ENCODE measurements at regions not wholly inside any gene's neighbourhood (a gene's known extent, or its start where the extent isn't known, plus 50 kb on each side); places are given as distances from the start of the nearest gene placed in this dataset.
A peak's percentile ranks its signal among the peaks of the same experiment; 100 is the strongest.
"Not testable (repeated sequence)": the region's sequence is repeated elsewhere in the genome, so short reads cannot be mapped to it uniquely, and the experiment has no call there.

- no peak for DNase-seq
Measured at GRCh38 chr9:104980039-104980654, 52.2 kb upstream of the ABCA1 start.

DNA sequence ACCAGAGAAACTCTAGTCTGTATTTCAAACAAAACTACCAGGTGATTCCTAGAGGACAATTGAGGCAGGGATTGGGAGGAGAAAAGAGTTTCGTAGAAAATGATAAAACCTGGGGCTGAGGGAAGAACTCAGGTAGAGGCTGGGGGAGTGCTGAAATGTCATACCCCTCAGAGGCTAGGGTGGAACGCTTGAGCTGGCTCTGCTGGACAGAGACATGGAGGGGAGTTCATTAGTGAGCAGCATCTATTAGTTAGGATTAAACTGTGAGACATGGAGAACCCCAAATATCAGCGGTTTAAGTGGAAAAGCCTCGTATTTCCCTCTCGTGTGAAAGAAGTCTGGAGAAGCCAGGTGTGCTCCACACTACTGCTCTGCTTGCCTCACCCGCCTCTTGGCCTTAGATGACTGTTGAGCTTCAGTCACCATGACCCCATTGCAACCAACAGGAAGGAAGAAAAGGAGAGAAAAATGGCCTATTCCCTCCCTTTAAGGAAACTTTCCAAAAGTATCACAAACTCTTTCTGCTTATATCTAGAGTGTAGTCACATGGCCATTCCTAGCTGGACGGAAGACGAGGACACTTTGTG lies 53.7 kb upstream of the ABCA1 start:
- no peak for DNase-seq

GRCh38 chr9:104982543-104982942 lies 54.6 kb upstream of the ABCA1 start:
- no peak for DNase-seq

DNA sequence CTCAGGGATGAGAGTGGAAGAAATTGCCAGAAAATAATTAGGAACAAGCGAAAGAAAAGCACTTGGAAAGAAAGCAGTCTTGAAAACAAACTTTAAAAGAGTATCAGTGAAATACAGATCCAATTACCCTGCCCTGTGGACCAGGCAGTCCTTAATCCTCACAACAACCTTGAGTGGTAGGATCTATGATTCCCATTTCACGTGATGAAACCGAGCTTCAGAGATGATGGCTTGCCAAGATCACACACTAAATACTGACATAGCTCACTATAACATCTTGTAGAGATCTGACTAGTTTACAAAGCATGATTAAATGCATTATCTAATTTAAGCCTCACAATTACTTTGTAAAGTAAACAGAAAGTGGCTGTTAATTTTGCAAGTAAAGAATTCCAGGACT lies 55.5 kb upstream of the ABCA1 start:
- no peak for DNase-seq

GRCh38 chr9:104984121-104984520 lies 56.2 kb upstream of the ABCA1 start:
- no peak for DNase-seq

- no peak for DNase-seq
Measured at GRCh38 chr9:104984542-104984941, 56.6 kb upstream of the ABCA1 start.

GRCh38 chr9:104984948-104985347 lies 57.0 kb upstream of the ABCA1 start:
- no peak for DNase-seq

- no peak for DNase-seq
Measured at GRCh38 chr9:104986096-104986495, 58.1 kb upstream of the ABCA1 start.

DNA sequence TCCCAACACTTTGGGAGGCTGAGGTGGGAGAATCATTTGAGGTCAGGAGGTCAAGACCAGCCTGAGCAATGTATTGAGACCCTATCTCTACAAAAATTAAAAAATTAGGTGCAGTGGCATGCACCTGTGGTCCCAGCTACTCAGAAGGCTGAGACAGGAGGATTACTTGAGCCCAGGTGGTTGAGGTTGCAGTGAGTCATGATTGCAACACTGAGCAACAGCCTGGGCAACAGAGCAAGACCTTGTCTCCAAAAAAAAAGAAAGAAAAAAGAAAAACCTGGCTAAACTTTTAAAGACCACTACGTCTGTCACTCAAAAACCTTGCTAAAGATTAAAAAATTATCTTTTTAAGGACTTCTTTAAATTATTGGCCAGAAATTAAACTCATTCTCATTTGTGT lies 59.8 kb upstream of the ABCA1 start:
- DNase-seq: no peak

GRCh38 chr9:104988539-104988938 lies 60.6 kb upstream of the ABCA1 start:
- no peak for DNase-seq

- DNase-seq: peak; percentile 77
Measured at GRCh38 chr9:104991144-104991953, 63.4 kb upstream of the ABCA1 start.

GRCh38 chr9:104992659-104993058 lies 64.7 kb upstream of the ABCA1 start:
- DNase-seq: no peak

DNA sequence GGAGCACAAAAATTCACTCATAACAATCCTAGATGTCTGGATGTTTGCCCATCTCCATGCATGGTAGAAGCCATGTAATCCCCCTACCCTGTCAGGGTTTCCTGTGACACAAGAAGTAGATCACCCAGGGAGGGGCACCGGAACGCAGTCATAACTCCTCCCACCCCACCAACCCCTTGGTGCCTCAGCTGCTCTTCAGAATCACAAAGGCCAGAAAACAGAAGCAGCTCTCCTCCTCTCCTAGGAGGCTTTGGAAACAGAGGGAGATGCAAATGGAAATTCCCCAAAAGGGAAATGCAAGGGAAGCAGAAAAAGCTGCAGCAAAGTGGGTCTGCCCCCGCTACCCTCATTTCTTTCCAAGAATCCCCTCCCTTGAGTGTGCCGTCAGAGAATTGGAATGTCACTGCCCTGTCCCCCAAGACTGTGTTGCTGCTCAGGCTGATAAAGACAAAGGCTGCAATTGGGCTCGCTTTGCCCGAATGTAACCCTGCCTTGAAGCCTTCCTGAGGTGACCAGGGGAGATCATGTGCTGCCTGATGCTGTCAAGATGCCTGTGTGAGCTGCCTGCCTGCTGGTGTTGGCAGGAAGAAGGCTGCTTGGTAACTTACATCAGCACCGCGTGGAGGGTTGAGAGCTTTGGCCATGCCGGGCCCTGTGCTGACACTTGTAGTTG lies 65.5 kb upstream of the ABCA1 start:
- DNase-seq: no peak

GRCh38 chr9:104997536-104997935 lies 69.6 kb upstream of the ABCA1 start:
- no peak for DNase-seq

DNA sequence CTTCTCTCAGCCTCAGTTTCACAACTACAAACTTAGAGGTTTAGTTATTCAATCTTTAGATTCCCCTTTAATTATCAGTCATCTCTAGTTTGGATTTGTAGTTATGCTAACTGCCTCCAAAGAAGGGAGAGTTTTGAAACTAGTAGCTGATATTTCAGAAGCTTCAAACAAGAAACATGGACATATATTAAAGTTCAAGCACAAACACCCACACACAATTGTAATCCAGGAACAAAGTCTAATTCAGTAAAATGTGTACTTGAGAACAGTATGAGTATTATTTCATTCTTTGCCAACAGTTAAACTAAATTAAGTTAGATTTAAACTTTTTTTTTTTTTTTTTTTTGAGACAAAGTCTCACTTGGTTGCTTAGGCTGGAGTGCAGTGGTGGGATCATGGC lies 71.2 kb upstream of the ABCA1 start:
- DNase-seq: no peak

GRCh38 chr9:105000529-105000928 lies 72.6 kb upstream of the ABCA1 start:
- not testable (repeated sequence) for DNase-seq

DNA sequence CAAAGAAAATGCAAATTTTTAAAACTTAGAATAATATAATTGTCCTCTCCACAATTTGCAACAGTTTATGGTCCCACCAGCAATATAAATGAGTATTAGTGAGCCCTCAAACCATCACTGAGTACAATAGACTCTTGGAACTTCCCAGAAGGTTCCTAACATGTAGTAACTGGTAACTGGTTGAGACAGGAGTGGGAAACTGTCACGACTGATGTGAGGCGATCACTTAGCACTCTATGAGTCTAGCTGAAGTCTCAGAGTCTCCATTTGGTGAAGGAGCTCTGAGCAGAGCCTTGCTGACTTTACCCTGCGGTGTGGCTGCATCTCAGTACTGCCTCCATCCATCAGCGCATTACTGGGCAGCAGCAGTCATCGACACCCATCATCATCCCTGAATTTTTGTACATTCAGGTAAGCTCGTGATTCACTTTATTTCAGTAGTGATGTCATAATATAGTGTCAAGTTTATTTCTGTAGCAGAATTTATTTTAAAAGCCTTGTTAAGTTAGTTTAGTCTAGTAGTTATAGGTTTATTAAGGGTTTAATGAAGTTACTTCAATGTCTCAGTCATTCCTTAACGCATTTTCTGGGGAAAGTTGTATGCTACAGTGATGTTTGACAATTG lies 76.6 kb upstream of the ABCA1 start:
- no peak for DNase-seq

DNA sequence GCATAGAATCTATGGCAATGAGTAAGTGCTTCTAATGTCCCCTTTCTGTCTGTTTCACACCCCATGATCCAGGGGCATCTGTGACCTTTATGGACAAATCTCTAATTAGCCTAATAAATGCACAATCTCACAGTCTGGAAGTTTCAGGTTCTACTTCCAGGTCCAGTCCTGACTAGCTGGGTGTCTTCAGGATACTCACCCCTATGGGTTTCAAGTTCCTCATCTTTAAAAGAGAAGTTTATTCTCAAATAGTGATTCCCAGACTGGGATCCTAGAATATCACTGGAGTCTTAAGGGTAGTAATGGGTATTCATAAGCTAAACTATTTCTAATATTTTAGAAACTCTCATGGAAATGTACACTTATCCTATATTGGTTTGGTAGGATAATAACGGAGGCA lies 77.2 kb upstream of the ABCA1 start:
- DNase-seq: no peak

DNA sequence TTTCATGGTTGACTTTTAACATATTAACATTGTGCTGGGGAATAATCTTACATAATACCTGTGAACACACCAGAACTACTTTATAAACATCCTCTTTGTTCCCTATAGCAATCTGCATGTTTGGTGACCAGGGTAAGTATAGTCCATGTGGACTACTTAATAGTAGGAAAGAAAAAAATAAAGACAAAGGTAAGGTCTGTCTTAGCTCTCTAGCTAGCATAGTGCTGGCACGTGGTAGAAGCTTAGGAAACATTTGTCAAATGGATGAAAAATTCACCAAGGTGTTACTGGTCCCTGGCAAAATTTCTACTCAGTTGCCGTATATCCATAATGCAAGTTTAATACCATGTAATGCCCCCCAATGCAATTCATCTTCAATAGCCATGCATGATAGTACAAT lies 78.6 kb upstream of the ABCA1 start:
- DNase-seq: no peak

DNA sequence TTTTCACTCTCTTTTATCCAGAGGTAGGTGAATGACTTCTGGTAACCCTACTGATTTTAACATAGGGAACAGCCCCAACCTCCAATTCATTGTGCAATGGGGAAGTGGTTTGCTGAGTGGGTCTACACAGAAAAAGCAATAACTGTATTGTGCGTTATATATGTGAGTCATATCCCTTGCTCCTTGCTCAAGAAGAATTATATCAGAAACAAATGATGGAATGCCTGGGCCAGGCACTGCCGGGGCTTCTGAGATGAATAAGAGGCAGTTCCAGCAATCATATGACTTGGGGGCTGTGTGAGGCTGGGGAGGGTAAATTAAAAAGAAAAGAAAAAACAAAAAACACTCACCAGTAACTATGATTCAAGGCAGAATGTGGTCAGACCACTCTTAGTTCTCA lies 79.2 kb upstream of the ABCA1 start:
- no peak for DNase-seq

DNA sequence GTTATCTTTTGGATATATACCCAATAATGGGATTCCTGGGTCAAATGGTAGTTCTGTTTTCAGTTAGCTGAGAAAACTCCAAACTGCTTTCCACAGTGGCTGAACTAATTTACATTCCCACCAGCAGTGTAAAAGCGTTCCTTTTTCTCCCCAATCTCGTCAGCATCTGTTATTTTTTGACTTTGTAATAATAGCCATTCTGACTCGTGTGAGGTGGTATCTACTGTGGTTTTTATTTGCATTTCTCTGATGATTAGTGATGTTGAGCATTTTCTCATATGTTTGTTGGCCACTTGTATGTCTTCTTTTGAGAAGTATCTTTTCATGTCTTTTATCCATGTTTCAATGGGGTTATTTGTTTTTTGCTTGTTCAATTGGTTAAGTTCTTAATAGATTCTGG lies 82.1 kb upstream of the ABCA1 start:
- not testable (repeated sequence) for DNase-seq

DNA sequence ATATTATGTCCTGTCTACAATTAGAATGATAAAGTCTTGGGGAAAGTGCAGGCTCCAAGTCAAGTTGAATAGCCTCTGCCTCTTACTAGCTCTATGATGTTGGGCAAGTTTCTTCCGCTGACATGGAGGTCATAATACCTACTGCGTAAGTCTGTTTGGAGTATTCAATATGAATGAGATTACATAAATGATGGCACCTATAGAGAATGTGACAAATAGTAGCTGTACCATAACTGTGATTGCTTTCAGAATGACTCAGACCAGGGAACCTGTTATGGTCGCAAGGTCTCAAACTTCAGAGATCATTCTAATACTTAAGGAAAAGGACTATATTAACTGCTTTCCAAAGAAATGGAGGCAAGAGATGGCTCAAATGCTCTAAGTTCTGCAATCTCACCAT lies 94.0 kb upstream of the ABCA1 start:
- no peak for DNase-seq

GRCh38 chr9:105022545-105022944 lies 94.6 kb upstream of the ABCA1 start:
- DNase-seq: not testable (repeated sequence)
